ENCODE measurements at regions not wholly inside any gene's neighbourhood (a gene's known extent, or its start where the extent isn't known, plus 50 kb on each side); places are given as distances from the start of the nearest gene placed in this dataset.

- intact Hi-C loops (cut with micrococcal nuclease): no loop called here
- WGBS (ENCODE audit: insufficient coverage): no CpG with 5 or more reads among the region's 6 CpGs
- Mint-ChIP-seq H3K27ac (no peak overlapping the region), H3K4me1 (no peaks in the 10 kb centered on the region), H3K27me3 (peaks cover 4% of the 10 kb centered on the region), H3K9me3 (ENCODE audit: insufficient read depth) (no peaks in the 10 kb centered on the region), H3K4me3 (no peak overlapping the region)
- Histone ChIP-seq H4K20me1 (ENCODE audit: control insufficient read depth, insufficient read depth, low read length, poor library complexity, severe bottlenecking) (no peaks in the 10 kb centered on the region), H3K9me3 (ENCODE audit: control extremely low read depth in 1 of 3, control insufficient read depth in 2 of 3, insufficient read depth in 1 of 3, low read length in 2 of 3) (no peaks in the 10 kb centered on the region), H3K79me2 (ENCODE audit: control insufficient read depth, insufficient read depth, low read length) (no peaks in the 10 kb centered on the region), H3K9ac (ENCODE audit: low read length) (no peak overlapping the region), H3K4me2 (replicated peaks; ENCODE audit: low read depth, low read length, poor library complexity, severe bottlenecking) (no peak overlapping the region), H3K27ac (ENCODE audit: low read length in 2 of 2) (no peak overlapping the region), H3K4me3 (ENCODE audit: control extremely low read depth in 1 of 5, extremely low read depth in 1 of 5, insufficient read depth in 1 of 5, low read depth in 2 of 5, low read length in 4 of 5) (no peak overlapping the region), H3K36me3 (replicated peaks in 1 of 2; ENCODE audit: control extremely low read depth in 1 of 2, control insufficient read depth in 1 of 2, extremely low read depth in 1 of 2, insufficient read depth in 2 of 2, low read length in 1 of 2) (no peaks in the 10 kb centered on the region), H3K4me1 (ENCODE audit: control insufficient read depth in 2 of 2, insufficient read depth in 2 of 2, low read length in 2 of 2) (no peaks in the 10 kb centered on the region), H2AFZ (ENCODE audit: insufficient read depth, low read depth, low read length, poor library complexity, severe bottlenecking) (no peak overlapping the region), H3K27me3 (replicated peaks in 1 of 4; ENCODE audit: control extremely low read depth in 1 of 4, control insufficient read depth in 3 of 4, insufficient read depth in 4 of 4, low read length in 3 of 4) (no peaks in the 10 kb centered on the region)
- ChIA-PET CTCF (no interaction called here), POLR2A (no interaction called here)
- DNase-seq: no peak
- ATAC-seq (ENCODE audit: low read depth): no peak
- no peak for TF ChIP-seq EZH2 (IDR thresholded peaks at IDR 0.05; ENCODE audit: borderline replicate concordance, insufficient read depth, low read depth, low read length, poor library complexity, severe bottlenecking)
- no peak for TF ChIP-seq CTCF (IDR thresholded peaks at IDR 0.05)
These were observed 93.4 kb downstream of the BLID start for GRCh38 chr11:122022646-122023045.

GRCh38 chr11:122020902-122021301, 95.1 kb downstream of the BLID start:
- DNase-seq: no peak
- no peak overlapping the region for H3K4me2 ChIP-seq (replicated peaks; ENCODE audit: low read depth, low read length, poor library complexity, severe bottlenecking)
- Mint-ChIP-seq H3K27ac (no peak overlapping the region), H3K27me3 (peaks cover 4% of the 10 kb centered on the region), H3K4me1 (no peaks in the 10 kb centered on the region), H3K4me3 (no peak overlapping the region), H3K9me3 (ENCODE audit: insufficient read depth) (no peaks in the 10 kb centered on the region)
- no peak for ATAC-seq (ENCODE audit: low read depth)
- no peaks in the 10 kb centered on the region for H3K4me1 ChIP-seq (ENCODE audit: control insufficient read depth in 2 of 2, insufficient read depth in 2 of 2, low read length in 2 of 2)
- no peaks in the 10 kb centered on the region for H3K79me2 ChIP-seq (ENCODE audit: control insufficient read depth, insufficient read depth, low read length)
- ChIA-PET POLR2A (no interaction called here), CTCF (no interaction called here)
- no peak overlapping the region for H3K27ac ChIP-seq (ENCODE audit: low read length in 2 of 2)
- TF ChIP-seq CTCF (IDR thresholded peaks at IDR 0.05): no peak
- TF ChIP-seq EZH2 (IDR thresholded peaks at IDR 0.05; ENCODE audit: borderline replicate concordance, insufficient read depth, low read depth, low read length, poor library complexity, severe bottlenecking): no peak
- no peak overlapping the region for H3K4me3 ChIP-seq (ENCODE audit: control extremely low read depth in 1 of 5, extremely low read depth in 1 of 5, insufficient read depth in 1 of 5, low read depth in 2 of 5, low read length in 4 of 5)
- H3K9me3 ChIP-seq (ENCODE audit: control extremely low read depth in 1 of 3, control insufficient read depth in 2 of 3, insufficient read depth in 1 of 3, low read length in 2 of 3): no peaks in the 10 kb centered on the region
- H3K27me3 ChIP-seq (replicated peaks in 1 of 4; ENCODE audit: control extremely low read depth in 1 of 4, control insufficient read depth in 3 of 4, insufficient read depth in 4 of 4, low read length in 3 of 4): no peaks in the 10 kb centered on the region
- no CpG with 5 or more reads among the region's 2 CpGs for WGBS (ENCODE audit: insufficient coverage)
- no peak overlapping the region for H3K9ac ChIP-seq (ENCODE audit: low read length)
- H3K36me3 ChIP-seq (replicated peaks in 1 of 2; ENCODE audit: control extremely low read depth in 1 of 2, control insufficient read depth in 1 of 2, extremely low read depth in 1 of 2, insufficient read depth in 2 of 2, low read length in 1 of 2): no peaks in the 10 kb centered on the region
- intact Hi-C loops (cut with micrococcal nuclease): no loop called here
- H4K20me1 ChIP-seq (ENCODE audit: control insufficient read depth, insufficient read depth, low read length, poor library complexity, severe bottlenecking): no peaks in the 10 kb centered on the region
- no peak overlapping the region for H2AFZ ChIP-seq (ENCODE audit: insufficient read depth, low read depth, low read length, poor library complexity, severe bottlenecking)
